Breast epithelium (tissue), 3 donors: ENCODE measurements at regions not wholly inside any gene's neighbourhood (a gene's known extent, or its start where the extent isn't known, plus 50 kb on each side); places are given as distances from the start of the nearest gene placed in this dataset.

Source experiments
- CTCF ChIP-seq, 3 donors: fragments of 450-650 bp; IDR thresholded peaks; one replicate each; pipeline ENCODE4 v1.5.1; 2016 to 2017; ENCODE audit warnings: antibody characterized with exemption in 3 of 3, mild to moderate bottlenecking in 3 of 3, moderate library complexity in 3 of 3
- POLR2A ChIP-seq: fragments of 450-650 bp; IDR thresholded peaks from one replicate; pipeline ENCODE4 v1.6.1; 2016; ENCODE audit warnings: antibody characterized with exemption, mild to moderate bottlenecking, moderate library complexity
- POLR2AphosphoS5 ChIP-seq, 3 donors: sonication (generic); formaldehyde crosslinking; IDR thresholded peaks; one replicate each; pipeline ENCODE4 v1.6.1; 2017; ENCODE audit warnings: antibody characterized with exemption in 3 of 3

GRCh38 chr17:63370696-63371095 is 75.4 kb downstream of the CYB561 start:
- TF ChIP-seq CTCF (IDR thresholded peaks at IDR 0.05), result no peak
- TF ChIP-seq POLR2A, result no peak
- TF ChIP-seq POLR2AphosphoS5 (IDR thresholded peaks at IDR 0.05), result no peak
